Transverse colon (tissue), 4 donors: ENCODE measurements at regions not wholly inside any gene's neighbourhood (a gene's known extent, or its start where the extent isn't known, plus 50 kb on each side); places are given as distances from the start of the nearest gene placed in this dataset.
"Not testable (repeated sequence)": the region's sequence is repeated elsewhere in the genome, so short reads cannot be mapped to it uniquely, and the experiment has no call there.

Experiments used
- DNase-seq: peaks from one replicate; pipeline ENCODE4 v3.0.0-alpha.2; 2019
- H3K27ac ChIP-seq, 4 donors: fragments of 200-600 bp; sonication (generic); 2 replicates each; pipeline ENCODE4 v1.5.1; 2016 to 2018; ENCODE audit warnings: inconsistent platforms in 4 of 4
- H3K27me3 ChIP-seq: fragments of 200-600 bp; sonication (generic); 2 replicates; pipeline ENCODE4 v1.5.1; 2017; ENCODE audit warnings: inconsistent platforms
- H3K36me3 ChIP-seq, 4 donors: fragments of 200-600 bp; sonication (generic); 2 replicates each; pipeline ENCODE4 v1.5.1; 2017 to 2019; ENCODE audit warnings: inconsistent platforms in 4 of 4
- H3K4me1 ChIP-seq, 4 donors: fragments of 200-600 bp; sonication (generic); 2 replicates each; pipeline ENCODE4 v1.5.1; 2017 to 2020; ENCODE audit warnings: inconsistent platforms in 4 of 4
- H3K4me3 ChIP-seq, 4 donors: fragments of 200-600 bp; sonication (generic); 1 replicate in 1 of 4; 2 replicates in 3 of 4; pipeline versions ENCODE4 v1.5.1 to v1.6.1; 2017 to 2019; ENCODE audit warnings: inconsistent platforms in 4 of 4
- H3K9me3 ChIP-seq, 2 donors: fragments of 200-600 bp; sonication (generic); 2 replicates each; pipeline ENCODE4 v1.5.1; 2017 to 2019; ENCODE audit warnings: inconsistent platforms in 2 of 2
- CTCF ChIP-seq, 5 experiments: fragments of 200-600 bp in 3 of 5; fragments of 450-650 bp in 2 of 5; sonication (generic) in 3 of 5; IDR thresholded peaks; 1 replicate in 2 of 5; 2 replicates in 3 of 5; pipeline ENCODE4 v1.5.1; 2016 to 2017; ENCODE audit warnings: antibody characterized with exemption in 5 of 5, inconsistent platforms in 3 of 5, mild to moderate bottlenecking in 2 of 5, moderate library complexity in 1 of 5
- EP300 ChIP-seq: sonication (generic); formaldehyde crosslinking; IDR thresholded peaks from one replicate; pipeline ENCODE4 v1.6.1; 2017; ENCODE audit warnings: antibody characterized with exemption, low read depth
- POLR2A ChIP-seq: fragments of 450-650 bp; IDR thresholded peaks from one replicate; pipeline ENCODE4 v1.6.1; 2016; ENCODE audit warnings: antibody characterized with exemption, mild to moderate bottlenecking, moderate library complexity
- POLR2AphosphoS5 ChIP-seq, 3 donors: sonication (generic); formaldehyde crosslinking; IDR thresholded peaks; one replicate each; pipeline ENCODE4 v1.6.1; 2016; ENCODE audit warnings: antibody characterized with exemption in 3 of 3
- WGBS, 2 donors: methylation state at CpG; one replicate each; pipeline ENCODE4 v1.1.5; 2018; ENCODE audit warnings: low coverage in 1 of 2; 5-methylcytosine and 5-hydroxymethylcytosine counted together
- in situ Hi-C, 4 donors: fragments of 200-750 bp; cut with MboI; loops; one replicate each; pipeline versions ENCODE4 v1.15.0 to v1.15.1; 2017; ENCODE audit warnings: low sequenced_read_pairs in 3 of 4, low pct_ligation_motif_present in 1 of 4, low pct_unique_long_range_greater_than_20kb in 1 of 4
- intact Hi-C: fragments of 100-400 bp; cut with DNase I; formaldehyde crosslinking; loops from one replicate; pipeline ENCODE4 v1.15.1; 2023; ENCODE audit warnings: low total_unique reads

GRCh38 chr1:121587230-121587569, 402.4 kb downstream of the SRGAP2C start:
- WGBS, 2 donors: 93% methylated on average over 5 of the region's 5 CpGs; no CpG with 5 or more reads in 1 of the 2 donors
- H3K27me3 ChIP-seq: no peaks in the 10 kb centered on the region
- H3K36me3 ChIP-seq: no peaks in the 10 kb centered on the region
- intact Hi-C loops: no loop called here
- TF ChIP-seq EP300: no peak
- no peak for TF ChIP-seq POLR2AphosphoS5 (IDR thresholded peaks at IDR 0.05)
- no peak for TF ChIP-seq CTCF (IDR thresholded peaks at IDR 0.05)
- TF ChIP-seq POLR2A: no peak
- no peak overlapping the region for H3K4me3 ChIP-seq
- H3K27ac ChIP-seq: no peak overlapping the region
- peaks cover 0 to 4% of the 10 kb centered on the region in 2 donors for H3K9me3 ChIP-seq
- no peaks in the 10 kb centered on the region for H3K4me1 ChIP-seq
- no peak for DNase-seq
- in situ Hi-C loops: no loop called here

GRCh38 chr1:121587777-121588176, 403.0 kb downstream of the SRGAP2C start:
- Histone ChIP-seq H3K9me3 (no peaks in the 10 kb centered on the region), H3K27ac (no peak overlapping the region), H3K36me3 (no peaks in the 10 kb centered on the region), H3K27me3 (no peaks in the 10 kb centered on the region), H3K4me1 (no peaks in the 10 kb centered on the region), H3K4me3 (no peak overlapping the region)
- no peak for DNase-seq
- intact Hi-C loops (no loop called here), in situ Hi-C loops (no loop called here)
- TF ChIP-seq EP300 (no peak), POLR2A (no peak), POLR2AphosphoS5 (IDR thresholded peaks at IDR 0.05) (no peak), CTCF (IDR thresholded peaks at IDR 0.05) (no peak)

GRCh38 chr1:121594096-121594495, 409.3 kb downstream of the SRGAP2C start:
- in situ Hi-C loops: no loop called here
- TF ChIP-seq POLR2A (no peak), POLR2AphosphoS5 (IDR thresholded peaks at IDR 0.05) (no peak), EP300 (no peak), CTCF (IDR thresholded peaks at IDR 0.05) (no peak)
- DNase-seq: no peak
- Histone ChIP-seq H3K4me1 (no peaks in the 10 kb centered on the region), H3K4me3 (no peak overlapping the region), H3K27me3 (no peaks in the 10 kb centered on the region), H3K36me3 (no peaks in the 10 kb centered on the region), H3K9me3 (no peaks in the 10 kb centered on the region), H3K27ac (no peak overlapping the region)
- intact Hi-C loops: no loop called here
- 28 to 44% methylated on average over 3 of the region's 3 CpGs for whole genome bisulfite sequencing, 2 donors

- DNase-seq: no peak
- intact Hi-C loops: no loop called here
- H3K27ac ChIP-seq: no peak overlapping the region
These were observed 410.3 kb downstream of the SRGAP2C start for GRCh38 chr1:121595089-121595488.

GRCh38 chr1:121604843-121605444, 420.2 kb downstream of the SRGAP2C start:
- H3K36me3 ChIP-seq, H3K27me3 ChIP-seq, intact Hi-C loops, H3K4me3 ChIP-seq, in situ Hi-C loops, DNase-seq, H3K4me1 ChIP-seq, H3K9me3 ChIP-seq, H3K27ac ChIP-seq: not testable (repeated sequence)
- no CpG with 5 or more reads among the region's 3 CpGs for WGBS, 2 donors

More at GRCh38 chr1:121595089-121595488, 410.3 kb downstream of the SRGAP2C start:
- no peaks in the 10 kb centered on the region for H3K36me3 ChIP-seq
- H3K27me3 ChIP-seq: no peaks in the 10 kb centered on the region
- no peak overlapping the region for H3K4me3 ChIP-seq
- no peaks in the 10 kb centered on the region for H3K4me1 ChIP-seq
- TF ChIP-seq POLR2AphosphoS5 (IDR thresholded peaks at IDR 0.05): no peak
- TF ChIP-seq POLR2A: no peak
- no peak for TF ChIP-seq CTCF (IDR thresholded peaks at IDR 0.05)
- TF ChIP-seq EP300: no peak
- in situ Hi-C loops: no loop called here
- H3K9me3 ChIP-seq: no peaks in the 10 kb centered on the region

GRCh38 chr1:121607499-121607898, 422.7 kb downstream of the SRGAP2C start:
- 80% methylated on average over 1 of the region's 2 CpGs; no CpG with 5 or more reads in 1 of the 2 donors for whole genome bisulfite sequencing, 2 donors
- H3K4me3 ChIP-seq, H3K27me3 ChIP-seq, H3K36me3 ChIP-seq, H3K27ac ChIP-seq, H3K9me3 ChIP-seq, DNase-seq, intact Hi-C loops, in situ Hi-C loops, H3K4me1 ChIP-seq: not testable (repeated sequence)
